Activated CD8-positive, alpha-beta memory T cell treated with anti-CD3 and anti-CD28 coated beads for 24 hours (primary cell): ENCODE measurements at regions not wholly inside any gene's neighbourhood (a gene's known extent, or its start where the extent isn't known, plus 50 kb on each side); places are given as distances from the start of the nearest gene placed in this dataset.
"Not testable (repeated sequence)": the region's sequence is repeated elsewhere in the genome, so short reads cannot be mapped to it uniquely, and the experiment has no call there.

Experiments used
- DNase-seq: peaks from one replicate; pipeline ENCODE4 v3.0.0-alpha.2; 2020

- DNase-seq = no peak
Observed at GRCh38 chrX:39779952-39780783, 317.6 kb downstream of the BCOR start.

GRCh38 chrX:39782276-39782675 lies 315.5 kb downstream of the BCOR start:
- DNase-seq = no peak

- DNase-seq = no peak
Observed at GRCh38 chrX:39787999-39788398, 309.8 kb downstream of the BCOR start.

GRCh38 chrX:39788521-39788920 lies 309.2 kb downstream of the BCOR start:
- no peak for DNase-seq

GRCh38 chrX:39791691-39792090 lies 306.1 kb downstream of the BCOR start:
- no peak for DNase-seq

- DNase-seq = no peak
Observed at GRCh38 chrX:39795605-39796004, 302.2 kb downstream of the BCOR start.

- no peak for DNase-seq
Observed at GRCh38 chrX:39796856-39797255, 300.9 kb downstream of the BCOR start.

- DNase-seq = not testable (repeated sequence)
Observed at GRCh38 chrX:39798488-39798887, 299.3 kb downstream of the BCOR start.

GRCh38 chrX:39802354-39802753 lies 295.4 kb downstream of the BCOR start:
- no peak for DNase-seq

GRCh38 chrX:39802908-39803307 lies 294.9 kb downstream of the BCOR start:
- no peak for DNase-seq

GRCh38 chrX:39805022-39805421 lies 292.7 kb downstream of the BCOR start:
- DNase-seq = no peak

- no peak for DNase-seq
Observed at GRCh38 chrX:39805825-39806224, 291.9 kb downstream of the BCOR start.

- no peak for DNase-seq
Observed at GRCh38 chrX:39808471-39808917, 289.3 kb downstream of the BCOR start.

GRCh38 chrX:39809331-39809730 lies 288.4 kb downstream of the BCOR start:
- DNase-seq = no peak

GRCh38 chrX:39810901-39811300 lies 286.9 kb downstream of the BCOR start:
- DNase-seq = no peak

GRCh38 chrX:39811376-39811775 lies 286.4 kb downstream of the BCOR start:
- DNase-seq = no peak

GRCh38 chrX:39813631-39814277 lies 284.0 kb downstream of the BCOR start:
- DNase-seq = no peak

- DNase-seq = no peak
Observed at GRCh38 chrX:39814391-39814790, 283.4 kb downstream of the BCOR start.

- no peak for DNase-seq
Observed at GRCh38 chrX:39815631-39816030, 282.1 kb downstream of the BCOR start.

- DNase-seq = no peak
Observed at GRCh38 chrX:39816871-39817731, 280.7 kb downstream of the BCOR start.

GRCh38 chrX:39817754-39818470 lies 279.8 kb downstream of the BCOR start:
- DNase-seq = no peak

- no peak for DNase-seq
Observed at GRCh38 chrX:39818750-39819149, 279.0 kb downstream of the BCOR start.
